ENCODE measurements at regions not wholly inside any gene's neighbourhood (a gene's known extent, or its start where the extent isn't known, plus 50 kb on each side); places are given as distances from the start of the nearest gene placed in this dataset.

- H3K27me3 ChIP-seq (replicated peaks; ENCODE audit: control insufficient read depth, insufficient read depth, low read length): no peaks in the 10 kb centered on the region; the same call in 1 of the 2 replicates
- H3K4me3 ChIP-seq (replicated peaks; ENCODE audit: low read depth, low read length): no peak overlapping the region
- no peaks in the 10 kb centered on the region for H3K36me3 ChIP-seq (ENCODE audit: control insufficient read depth, insufficient read depth, low read length)
- DNase-seq (ENCODE audit: extremely low read depth, insufficient read length): no peak
- TF ChIP-seq CTCF (IDR thresholded peaks at IDR 0.05; ENCODE audit: insufficient read depth, low read length, poor library complexity, severe bottlenecking): no peak
These were observed 125.2 kb upstream of the SPON1 start for GRCh38 chr11:13837286-13837685.

DNA sequence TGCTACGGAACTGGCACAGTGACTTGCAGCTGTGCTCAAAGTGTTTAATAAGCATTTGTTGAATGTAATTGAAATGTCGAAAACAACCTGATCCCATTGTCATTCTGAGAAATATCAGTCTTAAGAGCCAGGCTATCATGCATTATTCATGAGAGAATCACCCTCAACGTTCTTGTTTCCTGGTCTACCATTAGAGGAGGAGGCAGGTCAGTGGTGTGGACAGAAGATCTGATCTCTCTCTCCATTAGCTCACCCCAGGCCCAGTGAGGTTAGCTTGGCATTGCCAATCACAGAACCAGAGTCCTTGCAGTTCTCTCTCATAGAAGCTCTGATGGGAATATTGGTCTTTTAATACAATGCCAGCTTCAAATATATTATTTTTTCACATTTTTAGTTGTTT is 121.1 kb upstream of the SPON1 start:
- Histone ChIP-seq H3K27me3 (replicated peaks; ENCODE audit: control insufficient read depth, insufficient read depth, low read length) (no peaks in the 10 kb centered on the region; the same call in 1 of the 2 replicates), H3K36me3 (ENCODE audit: control insufficient read depth, insufficient read depth, low read length) (no peaks in the 10 kb centered on the region), H3K4me3 (replicated peaks; ENCODE audit: low read depth, low read length) (no peak overlapping the region)
- DNase-seq (ENCODE audit: extremely low read depth, insufficient read length): no peak
- no peak for TF ChIP-seq CTCF (IDR thresholded peaks at IDR 0.05; ENCODE audit: insufficient read depth, low read length, poor library complexity, severe bottlenecking)

GRCh38 chr11:13848031-13848430 is 114.5 kb upstream of the SPON1 start:
- TF ChIP-seq CTCF (IDR thresholded peaks at IDR 0.05; ENCODE audit: insufficient read depth, low read length, poor library complexity, severe bottlenecking): no peak
- no peak for DNase-seq (ENCODE audit: extremely low read depth, insufficient read length)

DNA sequence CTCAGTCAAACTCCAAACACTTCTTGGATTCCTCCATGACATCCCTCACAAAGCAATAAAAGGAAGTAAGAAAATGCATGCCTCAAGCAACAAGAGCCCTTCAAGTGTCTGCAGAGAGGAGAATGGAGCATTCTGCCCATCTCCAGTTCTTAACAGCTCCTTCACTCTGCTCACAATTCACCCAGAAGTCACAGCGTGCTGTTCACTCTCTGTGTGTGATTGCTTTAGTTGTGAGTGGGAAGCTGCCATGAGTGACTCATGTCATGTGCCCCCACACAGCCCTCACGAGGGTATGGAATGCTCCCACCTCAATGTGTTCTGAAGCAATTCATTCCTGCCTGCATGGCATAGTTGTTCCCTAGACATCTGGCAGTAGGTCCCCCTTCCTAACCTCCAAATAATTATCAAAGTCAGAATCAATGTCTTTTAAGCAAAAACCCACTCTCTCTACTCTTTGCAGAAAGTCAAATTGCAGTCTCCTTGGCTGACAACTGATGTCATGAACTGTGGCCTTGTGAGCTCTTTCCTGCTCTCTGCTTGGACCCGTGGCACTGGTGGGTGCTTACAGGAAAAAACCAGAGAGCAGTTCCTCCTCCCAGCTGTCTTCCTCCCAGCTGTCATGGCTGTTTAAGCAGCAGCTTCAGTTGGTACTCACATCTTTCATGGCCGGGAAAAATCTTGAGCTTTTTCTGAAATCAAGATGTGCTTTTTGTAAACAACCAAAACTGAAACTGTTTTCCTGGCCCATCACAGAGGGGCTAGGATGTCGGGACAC is 112.1 kb upstream of the SPON1 start:
- no peak for TF ChIP-seq CTCF (IDR thresholded peaks at IDR 0.05; ENCODE audit: insufficient read depth, low read length, poor library complexity, severe bottlenecking)
- no peaks in the 10 kb centered on the region for H3K36me3 ChIP-seq (ENCODE audit: control insufficient read depth, insufficient read depth, low read length)
- no peak for DNase-seq (ENCODE audit: extremely low read depth, insufficient read length)
- H3K27me3 ChIP-seq (replicated peaks; ENCODE audit: control insufficient read depth, insufficient read depth, low read length): no peaks in the 10 kb centered on the region
- no peak overlapping the region for H3K4me3 ChIP-seq (replicated peaks; ENCODE audit: low read depth, low read length)

More at GRCh38 chr11:13848031-13848430, 114.5 kb upstream of the SPON1 start:
- no peak overlapping the region for H3K4me3 ChIP-seq (replicated peaks; ENCODE audit: low read depth, low read length)
- H3K36me3 ChIP-seq (ENCODE audit: control insufficient read depth, insufficient read depth, low read length): no peaks in the 10 kb centered on the region
- no peaks in the 10 kb centered on the region for H3K27me3 ChIP-seq (replicated peaks; ENCODE audit: control insufficient read depth, insufficient read depth, low read length)

GRCh38 chr11:13851691-13852090 is 110.8 kb upstream of the SPON1 start:
- no peaks in the 10 kb centered on the region for H3K27me3 ChIP-seq (replicated peaks; ENCODE audit: control insufficient read depth, insufficient read depth, low read length)
- DNase-seq (ENCODE audit: extremely low read depth, insufficient read length): no peak
- no peak for TF ChIP-seq CTCF (IDR thresholded peaks at IDR 0.05; ENCODE audit: insufficient read depth, low read length, poor library complexity, severe bottlenecking)
- H3K4me3 ChIP-seq (replicated peaks; ENCODE audit: low read depth, low read length): no peak overlapping the region
- H3K36me3 ChIP-seq (ENCODE audit: control insufficient read depth, insufficient read depth, low read length): no peaks in the 10 kb centered on the region

All from GM06990 (cell line).